SK-N-SH (cell line): ENCODE measurements at regions not wholly inside any gene's neighbourhood (a gene's known extent, or its start where the extent isn't known, plus 50 kb on each side); places are given as distances from the start of the nearest gene placed in this dataset.

Experiments
- CTCF ChIA-PET: fragments of 300-600, 350-600 bp; formaldehyde crosslinking; extraction: SDS; loops from one replicate; lab custom pipeline; 2021; lab: Yijun Ruan, JAX
- POLR2A ChIA-PET: fragments of 350-600 bp; sonication (Branson Sonifier 250); formaldehyde crosslinking; extraction: SDS; loops from one replicate; lab custom pipeline; 2020; ENCODE audit warnings: antibody characterized with exemption, inconsistent platforms; lab: Yijun Ruan, JAX
- DNase-seq: peaks from one replicate; pipeline ENCODE4 v3.0.0; 2012
- H2AFZ ChIP-seq: fragments of 200-600 bp; sonication (generic); 2 replicates; pipeline ENCODE4 v1.8.1; 2016; ENCODE audit warnings: antibody characterized with exemption, mild to moderate bottlenecking, low read depth
- H3F3A ChIP-seq: fragments of 200-600 bp; sonication (generic); replicated peaks from 2 replicates; pipeline ENCODE3; 2016; ENCODE audit warnings: antibody characterized with exemption, mild to moderate bottlenecking; ENCODE audit not compliant: insufficient read depth
- H3K27ac ChIP-seq, 2 experiments: fragments of 200-500 bp in 1 of 2; fragments of 200-600 bp in 1 of 2; sonication (Bioruptor generic) in 1 of 2; sonication (generic), shearing (Covaris generic) in 1 of 2; 2 replicates each; pipeline versions ENCODE4 v1.5.1 to v1.6.1; 2014 to 2016; ENCODE audit warnings: low read depth in 2 of 2, inconsistent platforms in 1 of 2, low read length in 1 of 2, mild to moderate bottlenecking in 1 of 2, mixed read lengths in 1 of 2
- H3K27me3 ChIP-seq: fragments of 200-600 bp; sonication (generic), shearing (Covaris generic); 2 replicates; pipeline ENCODE4 v1.6.1; 2016; ENCODE audit warnings: mixed run types; ENCODE audit not compliant: insufficient read depth
- H3K36me3 ChIP-seq, 2 experiments: fragments of 200-500 bp in 1 of 2; fragments of 200-600 bp in 1 of 2; sonication (Bioruptor generic) in 1 of 2; sonication (generic) in 1 of 2; replicated peaks in 1 of 2; 2 replicates each; pipeline versions ENCODE3 to v1.5.1; 2014 to 2016; ENCODE audit warnings: low read length in 1 of 2, mild to moderate bottlenecking in 1 of 2; ENCODE audit not compliant: insufficient read depth in 2 of 2, control insufficient read depth in 1 of 2
- H3K4me1 ChIP-seq, 2 experiments: fragments of 200-500 bp in 1 of 2; fragments of 200-600 bp in 1 of 2; sonication (Bioruptor generic) in 1 of 2; sonication (generic), shearing (Covaris generic) in 1 of 2; 2 replicates each; pipeline versions ENCODE4 v1.5.1 to v1.6.1; 2014 to 2016; ENCODE audit warnings: low read depth in 1 of 2, low read length in 1 of 2, mixed run types in 1 of 2; ENCODE audit not compliant: insufficient read depth in 2 of 2, control insufficient read depth in 1 of 2
- H3K4me2 ChIP-seq: fragments of 200-600 bp; sonication (generic), shearing (Covaris generic); 2 replicates; pipeline ENCODE4 v1.6.1; 2017; ENCODE audit warnings: mixed run types
- H3K4me3 ChIP-seq, 2 experiments: fragments of 200-500 bp in 1 of 2; fragments of 200-600 bp in 1 of 2; sonication (Bioruptor generic) in 1 of 2; sonication (generic), shearing (Covaris generic) in 1 of 2; 2 replicates each; pipeline versions ENCODE4 v1.5.1 to v1.8.1; 2014 to 2016; ENCODE audit warnings: low read depth in 2 of 2, inconsistent platforms in 1 of 2, low read length in 1 of 2, mild to moderate bottlenecking in 1 of 2, mixed read lengths in 1 of 2, moderate library complexity in 1 of 2
- H3K79me2 ChIP-seq: fragments of 200-600 bp; sonication (generic); 2 replicates; pipeline ENCODE4 v1.8.1; 2017; ENCODE audit warnings: mild to moderate bottlenecking; ENCODE audit not compliant: insufficient read depth
- H3K9ac ChIP-seq: fragments of 200-600 bp; sonication (generic); 2 replicates; pipeline ENCODE4 v1.6.1; 2017; ENCODE audit warnings: mixed run types
- H3K9me2 ChIP-seq: fragments of 200-600 bp; sonication (generic); 2 replicates; pipeline ENCODE4 v1.6.1; 2017; ENCODE audit warnings: mixed run types
- H3K9me3 ChIP-seq: fragments of 200-600 bp; sonication (generic); 2 replicates; pipeline ENCODE4 v1.6.1; 2017; ENCODE audit warnings: mixed run types, mild to moderate bottlenecking, moderate library complexity
- H4K20me1 ChIP-seq: fragments of 200-600 bp; sonication (generic); 2 replicates; pipeline ENCODE4 v1.6.1; 2017; ENCODE audit warnings: mild to moderate bottlenecking, mixed run types; ENCODE audit not compliant: insufficient read depth
- ELF1 ChIP-seq: IDR thresholded peaks from 2 replicates; pipeline ENCODE4 v1.4.0; 2012
- EP300 ChIP-seq, 2 experiments: IDR thresholded peaks; 2 replicates each; pipeline versions ENCODE4 v1.4.0 to v1.6.1; 2012; ENCODE audit warnings: borderline replicate concordance in 1 of 2, low read depth in 1 of 2, low read length in 1 of 2
- FOXM1 ChIP-seq: IDR thresholded peaks from 2 replicates; pipeline ENCODE4 v1.4.0; 2012; ENCODE audit warnings: low read depth, mild to moderate bottlenecking
- GABPA ChIP-seq: IDR thresholded peaks from 2 replicates; pipeline ENCODE4 v1.4.0; 2012; ENCODE audit warnings: low read depth, mild to moderate bottlenecking
- IRF3 ChIP-seq: fragments of 150-350 bp; IDR thresholded peaks from 2 replicates; pipeline ENCODE4 v1.6.1; 2016; ENCODE audit warnings: mild to moderate bottlenecking, low read depth, low read length
- JUND ChIP-seq: IDR thresholded peaks from 2 replicates; pipeline ENCODE4 v1.4.0; 2012
- RFX5 ChIP-seq: IDR thresholded peaks from 2 replicates; pipeline ENCODE4 v1.6.1; 2012; ENCODE audit warnings: mild to moderate bottlenecking, improper control_type of control experiment, low read length
- RXRA ChIP-seq: IDR thresholded peaks from 2 replicates; pipeline ENCODE4 v1.4.0; 2012; ENCODE audit warnings: low read depth, mild to moderate bottlenecking, borderline replicate concordance
- SMC3 ChIP-seq: IDR thresholded peaks from 2 replicates; pipeline ENCODE4 v1.6.1; 2012; ENCODE audit warnings: low read depth, low read length, improper control_type of control experiment
- TAF1 ChIP-seq: IDR thresholded peaks from 2 replicates; pipeline ENCODE4 v1.6.1; 2012; ENCODE audit warnings: low read depth, mild to moderate bottlenecking, low read length, moderate library complexity, borderline replicate concordance
- USF2 ChIP-seq: fragments of 150-350 bp; IDR thresholded peaks from 2 replicates; pipeline ENCODE4 v1.6.1; 2017; ENCODE audit warnings: antibody characterized with exemption, low read length, low read depth, borderline replicate concordance
- YY1 ChIP-seq: IDR thresholded peaks from 2 replicates; pipeline ENCODE4 v1.4.0; 2012; ENCODE audit warnings: low read depth, mild to moderate bottlenecking
- ZBTB33 ChIP-seq: IDR thresholded peaks from 2 replicates; pipeline ENCODE4 v1.4.0; 2012; ENCODE audit warnings: low read depth, borderline replicate concordance
- WGBS: methylation state at CpG from one replicate; pipeline ENCODE4 v1.1.6; 2017; ENCODE audit warnings: low lambda C conversion rate; 5-methylcytosine and 5-hydroxymethylcytosine counted together
- TF ChIP-seq, protein P1 (sequence below): IDR thresholded peaks from 2 replicates; pipeline ENCODE4; 2012
- TF ChIP-seq, protein P2 (sequence below): IDR thresholded peaks from 2 replicates; pipeline ENCODE4 v1.4.0; 2012; ENCODE audit warnings: low read depth

DNA sequence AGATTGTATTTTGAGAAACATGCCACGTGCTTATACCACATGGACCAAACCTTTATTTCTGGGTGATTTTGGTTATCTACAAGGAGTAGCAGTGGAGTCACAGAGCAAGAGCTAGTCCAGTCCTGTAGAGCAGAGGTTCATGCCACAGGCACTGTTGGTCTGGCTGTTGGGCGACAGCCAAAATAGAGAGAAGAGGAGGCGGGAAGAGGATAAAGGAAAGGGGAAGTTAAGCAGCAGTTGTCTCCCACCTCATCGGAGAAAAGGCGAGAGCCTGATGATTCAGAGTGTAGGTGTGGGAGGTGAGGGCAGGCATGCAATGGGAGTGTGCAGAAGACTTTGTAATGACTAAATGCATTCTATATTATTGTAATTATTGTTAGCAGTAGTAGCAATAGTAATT lies 237.5 kb upstream of the ROPN1 start:
- WGBS, result 86% methylated on average over 5 of the region's 5 CpGs
- no peaks in the 10 kb centered on the region for H3K9me2 ChIP-seq
- H3F3A ChIP-seq, result no peaks in the 10 kb centered on the region
- no peak overlapping the region for H3K27ac ChIP-seq
- H4K20me1 ChIP-seq, result no peaks in the 10 kb centered on the region
- no peak for DNase-seq
- no peak overlapping the region for H3K9ac ChIP-seq
- H3K4me1 ChIP-seq, result peaks cover 0 to 8% of the 10 kb centered on the region in 2 experiments; a peak in 1 of 4 replicates
- ChIA-PET POLR2A (no interaction called here), CTCF (interaction anchor here (1.0 kb wide), 1 partner anchor 16 kb away, joined by 3 read pairs; no protein-coding TSS in a partner anchor)
- H3K27me3 ChIP-seq, result no peaks in the 10 kb centered on the region
- no peaks in the 10 kb centered on the region for H3K36me3 ChIP-seq
- no peak overlapping the region for H2AFZ ChIP-seq
- no peak overlapping the region for H3K4me2 ChIP-seq
- H3K4me3 ChIP-seq, result no peak overlapping the region
- 0 out of 2 replicates have a peak, but pooled peaks cover 3% of the 10 kb centered on the region for H3K9me3 ChIP-seq
- no peak for TF ChIP-seq RFX5
- no peak for TF ChIP-seq IRF3
- TF ChIP-seq JUND, result no peak
- no peak for TF ChIP-seq EP300 (IDR thresholded peaks at IDR 0.05; ENCODE audit: borderline replicate concordance in 1 of 2, low read depth in 1 of 2, low read length in 1 of 2)
- no peaks in the 10 kb centered on the region for H3K79me2 ChIP-seq

- Histone ChIP-seq H3K4me2 (no peak overlapping the region), H3K9me2 (no peaks in the 10 kb centered on the region), H3K27me3 (no peaks in the 10 kb centered on the region), H3K27ac (no peak overlapping the region), H3K9ac (no peak overlapping the region), H3K36me3 (peaks cover 0 to under 1% of the 10 kb centered on the region in 2 experiments), H3K4me3 (no peak overlapping the region), H3K9me3 (0 out of 2 replicates have a peak, but pooled peaks cover 3% of the 10 kb centered on the region), H3K4me1 (peaks cover 0 to 8% of the 10 kb centered on the region in 2 experiments; a peak in 1 of 4 replicates), H4K20me1 (no peaks in the 10 kb centered on the region), H2AFZ (no peak overlapping the region), H3F3A (no peaks in the 10 kb centered on the region), H3K79me2 (no peaks in the 10 kb centered on the region)
- no peak for DNase-seq
- POLR2A ChIA-PET, result no interaction called here
- CTCF ChIA-PET, result interaction anchor here (0.9 to 1.0 kb wide), 2 partner anchors 13 to 16 kb away, joined by 3 to 5 read pairs; no protein-coding TSS in a partner anchor
- 91% methylated on average over 2 of the region's 2 CpGs for WGBS
- TF ChIP-seq, protein P1, sequence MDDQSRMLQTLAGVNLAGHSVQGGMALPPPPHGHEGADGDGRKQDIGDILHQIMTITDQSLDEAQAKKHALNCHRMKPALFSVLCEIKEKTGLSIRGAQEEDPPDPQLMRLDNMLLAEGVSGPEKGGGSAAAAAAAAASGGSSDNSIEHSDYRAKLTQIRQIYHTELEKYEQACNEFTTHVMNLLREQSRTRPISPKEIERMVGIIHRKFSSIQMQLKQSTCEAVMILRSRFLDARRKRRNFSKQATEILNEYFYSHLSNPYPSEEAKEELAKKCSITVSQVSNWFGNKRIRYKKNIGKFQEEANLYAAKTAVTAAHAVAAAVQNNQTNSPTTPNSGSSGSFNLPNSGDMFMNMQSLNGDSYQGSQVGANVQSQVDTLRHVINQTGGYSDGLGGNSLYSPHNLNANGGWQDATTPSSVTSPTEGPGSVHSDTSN, result no peak
- TF ChIP-seq EP300 (IDR thresholded peaks at IDR 0.05; ENCODE audit: borderline replicate concordance in 1 of 2, low read depth in 1 of 2, low read length in 1 of 2) (no peak), USF2 (no peak), ZBTB33 (no peak), TAF1 (no peak), YY1 (no peak), ELF1 (no peak), RFX5 (no peak), RXRA (no peak), GABPA (no peak), SMC3 (no peak), FOXM1 (no peak)
- TF ChIP-seq, protein P2, sequence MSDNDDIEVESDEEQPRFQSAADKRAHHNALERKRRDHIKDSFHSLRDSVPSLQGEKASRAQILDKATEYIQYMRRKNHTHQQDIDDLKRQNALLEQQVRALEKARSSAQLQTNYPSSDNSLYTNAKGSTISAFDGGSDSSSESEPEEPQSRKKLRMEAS, result no peak
Observed at GRCh38 chr3:124229836-124230235, 237.9 kb upstream of the ROPN1 start.
